Activated CD4-positive, alpha-beta T cell treated with anti-CD3 and anti-CD28 coated beads, Interleukin-2, Interleukin-4, amounts not matched to agents 100 ng/mL and 50 ng/mL, durations not matched to agents 16 hours and 8 hours (primary cell): ENCODE measurements at regions not wholly inside any gene's neighbourhood (a gene's known extent, or its start where the extent isn't known, plus 50 kb on each side); places are given as distances from the start of the nearest gene placed in this dataset.
"Not testable (repeated sequence)": the region's sequence is repeated elsewhere in the genome, so short reads cannot be mapped to it uniquely, and the experiment has no call there.

Experiments
- DNase-seq: peaks from one replicate; pipeline ENCODE4 v3.0.0-alpha.2; 2020; ENCODE audit warnings: low spot score

- no peak for DNase-seq
These were observed 165.6 kb downstream of the ALDH8A1 start for GRCh38 chr6:134784336-134784735.

DNA sequence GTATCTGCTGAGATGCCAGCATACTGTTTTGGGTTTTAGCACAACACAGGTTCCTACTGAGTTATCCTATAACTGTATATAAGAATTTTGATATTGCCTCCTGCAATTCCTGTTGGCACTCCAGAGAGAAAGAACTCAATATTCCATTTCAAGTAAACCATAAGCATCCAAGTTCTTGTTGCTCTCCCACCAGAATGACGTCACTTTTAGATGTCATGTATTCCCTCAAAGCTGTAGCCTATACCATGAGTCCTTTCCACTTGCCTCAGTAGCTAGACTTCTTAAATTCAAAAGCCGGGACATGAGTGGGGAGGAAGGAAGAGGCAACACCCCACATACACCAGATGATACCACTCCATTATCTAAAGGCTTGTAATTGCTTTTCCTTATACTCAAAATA lies 171.5 kb downstream of the ALDH8A1 start:
- DNase-seq = no peak

- DNase-seq = no peak
These were observed 175.7 kb downstream of the ALDH8A1 start for GRCh38 chr6:134774201-134774638.

GRCh38 chr6:134772671-134773360 lies 177.1 kb downstream of the ALDH8A1 start:
- DNase-seq = no peak

DNA sequence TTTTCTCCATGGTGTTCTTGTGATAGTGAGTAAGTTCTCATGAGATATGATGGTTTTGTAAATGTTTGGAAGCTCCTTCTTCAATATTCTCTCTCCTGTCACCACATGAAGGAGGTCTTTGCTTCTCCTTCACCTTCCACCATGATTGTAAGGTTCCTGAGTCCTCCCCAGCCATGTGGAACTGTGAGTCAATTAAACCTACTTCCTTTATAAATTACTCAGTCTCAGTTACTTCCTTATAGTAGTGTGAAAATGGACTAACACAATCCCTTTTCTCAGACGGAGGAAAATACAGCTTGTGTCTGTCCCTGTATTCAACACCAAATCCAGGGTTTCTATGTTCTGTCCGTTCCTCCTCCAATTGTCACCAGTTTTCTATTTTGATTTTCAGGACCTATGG lies 181.0 kb downstream of the ALDH8A1 start:
- no peak for DNase-seq

DNA sequence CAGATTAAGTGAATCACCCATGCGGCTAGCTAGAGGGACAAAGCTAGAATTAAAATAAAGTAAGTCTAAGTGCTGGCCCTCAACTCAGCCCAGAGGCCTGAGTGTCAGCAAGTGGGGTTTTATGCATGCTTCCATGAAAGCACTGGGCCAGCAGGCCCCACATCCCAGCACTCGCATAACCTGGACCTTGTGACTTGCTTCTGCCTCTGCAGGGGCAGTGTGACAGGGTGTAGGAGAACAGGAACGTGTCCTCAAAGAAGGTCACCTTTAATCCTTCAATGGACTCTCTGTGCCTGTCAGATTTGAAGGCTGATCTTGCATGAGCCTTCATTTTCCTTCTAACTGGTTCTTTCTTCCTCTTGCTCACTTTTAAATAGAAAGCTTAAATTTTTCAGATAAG lies 183.4 kb downstream of the ALDH8A1 start:
- no peak for DNase-seq

DNA sequence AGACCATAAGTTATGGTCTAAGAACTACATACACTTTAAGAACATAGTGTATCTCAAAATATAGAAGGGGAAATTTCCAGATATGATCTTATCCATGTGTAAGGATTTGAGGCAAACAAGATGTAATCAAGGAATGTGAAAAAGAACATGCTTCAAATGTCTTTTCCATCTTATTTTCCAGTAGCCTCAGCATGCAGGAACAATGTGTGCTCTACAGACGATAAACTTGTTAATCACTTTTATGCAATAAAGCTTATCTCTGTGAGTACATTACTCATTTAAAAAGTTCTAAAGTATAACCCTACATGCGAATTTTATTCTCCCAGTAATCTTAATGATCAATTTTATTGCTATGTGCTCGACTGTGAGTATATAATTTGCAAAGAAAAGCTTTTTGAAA lies 185.2 kb downstream of the ALDH8A1 start:
- no peak for DNase-seq

- not testable (repeated sequence) for DNase-seq
These were observed 186.3 kb downstream of the ALDH8A1 start for GRCh38 chr6:134763575-134763974.

GRCh38 chr6:134758621-134759020 lies 191.3 kb downstream of the ALDH8A1 start:
- no peak for DNase-seq

- DNase-seq = no peak
These were observed 192.0 kb downstream of the ALDH8A1 start for GRCh38 chr6:134757911-134758361.

- no peak for DNase-seq
These were observed 193.4 kb downstream of the ALDH8A1 start for GRCh38 chr6:134756374-134757025.

GRCh38 chr6:134754013-134754690 lies 195.7 kb downstream of the ALDH8A1 start:
- DNase-seq = no peak

DNA sequence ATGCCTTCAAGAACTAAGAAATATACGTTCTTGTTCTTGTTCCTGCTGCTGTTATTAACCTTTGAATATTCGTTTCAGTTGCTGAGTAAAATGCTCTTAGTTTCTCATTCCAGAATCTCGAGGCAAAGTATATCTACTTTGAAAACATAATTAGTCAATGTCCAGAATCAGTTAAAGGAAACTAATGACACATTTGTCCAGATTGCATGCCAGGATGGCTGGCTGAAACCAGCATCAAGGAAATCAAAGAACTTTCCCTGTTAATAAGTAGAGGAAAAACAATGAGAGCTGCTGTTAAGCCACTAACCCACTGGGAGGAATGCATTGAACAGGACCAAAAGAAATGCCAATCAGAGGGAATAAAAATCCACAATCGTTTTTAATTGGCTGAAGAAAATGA lies 196.9 kb downstream of the ALDH8A1 start:
- no peak for DNase-seq

GRCh38 chr6:134752445-134752844 lies 197.5 kb downstream of the ALDH8A1 start:
- DNase-seq = no peak

DNA sequence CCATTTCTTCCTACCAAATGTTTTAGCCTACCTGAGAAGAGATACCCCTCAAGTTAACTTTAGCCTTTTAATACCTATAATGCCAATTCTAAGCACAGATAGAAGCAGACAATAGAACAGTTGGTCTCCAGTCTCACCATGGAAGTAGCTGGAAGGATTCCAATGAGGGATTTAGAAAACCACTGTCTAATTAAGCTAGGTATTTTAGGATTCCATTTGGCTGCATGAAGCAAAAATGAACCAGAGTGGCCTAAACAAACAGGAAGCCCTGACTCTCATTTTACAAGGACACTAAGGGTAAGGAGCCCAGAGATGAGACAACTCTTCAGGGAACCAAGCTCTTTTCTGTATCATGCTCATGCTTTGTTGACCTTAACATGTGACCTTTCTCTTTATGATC lies 199.2 kb downstream of the ALDH8A1 start:
- DNase-seq = no peak

DNA sequence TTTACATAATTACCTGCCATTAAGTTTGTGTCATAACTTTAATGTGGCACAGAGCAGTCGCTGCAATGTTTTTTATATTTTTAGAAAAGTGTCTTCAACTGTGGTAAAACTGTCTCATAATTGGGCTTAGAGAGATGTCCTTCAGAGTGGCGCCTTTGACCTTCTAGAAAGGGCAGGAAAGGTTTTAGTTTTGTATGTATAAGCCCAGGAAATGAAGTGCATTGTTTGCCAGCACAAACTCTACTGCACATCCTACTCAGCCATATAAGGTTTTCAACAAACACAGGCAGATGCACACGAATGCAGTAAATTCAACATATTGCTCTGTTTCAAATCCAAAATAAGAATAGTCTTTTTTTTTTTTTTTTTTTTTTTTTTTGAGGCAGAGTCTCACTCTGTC lies 201.4 kb downstream of the ALDH8A1 start:
- DNase-seq = no peak

DNA sequence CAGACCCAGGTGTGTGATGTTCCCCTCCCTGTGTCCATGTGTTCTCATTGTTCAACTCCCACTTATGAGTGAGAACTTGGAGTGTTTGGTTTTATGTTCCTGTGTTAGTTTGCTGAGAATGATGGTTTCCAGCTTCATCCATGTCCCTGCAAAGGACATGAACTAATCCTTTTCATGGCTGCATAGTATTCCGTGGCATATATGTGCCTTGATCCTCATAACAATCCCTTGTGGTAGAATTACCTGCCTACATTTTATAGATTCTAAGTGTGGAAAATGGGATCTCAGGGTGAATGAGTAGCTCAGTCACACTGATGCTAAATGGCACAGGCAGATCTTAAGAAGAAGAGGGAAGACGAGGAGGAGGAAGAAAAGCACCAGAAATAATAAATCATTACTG lies 202.7 kb downstream of the ALDH8A1 start:
- DNase-seq = not testable (repeated sequence)

GRCh38 chr6:134746140-134746539 lies 203.8 kb downstream of the ALDH8A1 start:
- DNase-seq = no peak

GRCh38 chr6:134745192-134745591 lies 204.7 kb downstream of the ALDH8A1 start:
- not testable (repeated sequence) for DNase-seq

DNA sequence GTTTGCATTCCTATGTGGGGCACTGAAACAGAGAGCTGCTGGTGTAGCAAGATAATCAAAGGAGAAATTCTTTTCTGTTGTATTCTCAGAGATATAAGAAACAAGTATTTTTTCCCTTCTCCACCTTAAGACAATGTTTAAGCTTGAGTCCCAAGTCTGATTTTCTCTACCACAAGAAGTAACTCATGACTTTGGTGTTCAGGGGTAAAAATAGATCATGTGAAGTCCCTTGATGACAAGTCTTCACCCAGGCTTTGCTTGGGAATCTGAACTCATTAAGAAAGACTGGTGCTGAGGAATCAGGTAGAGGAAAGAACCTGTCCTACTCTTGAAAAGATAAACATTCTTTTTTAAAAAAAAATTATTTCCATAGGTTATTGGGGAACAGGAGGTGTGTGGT lies 205.6 kb downstream of the ALDH8A1 start:
- DNase-seq = no peak

DNA sequence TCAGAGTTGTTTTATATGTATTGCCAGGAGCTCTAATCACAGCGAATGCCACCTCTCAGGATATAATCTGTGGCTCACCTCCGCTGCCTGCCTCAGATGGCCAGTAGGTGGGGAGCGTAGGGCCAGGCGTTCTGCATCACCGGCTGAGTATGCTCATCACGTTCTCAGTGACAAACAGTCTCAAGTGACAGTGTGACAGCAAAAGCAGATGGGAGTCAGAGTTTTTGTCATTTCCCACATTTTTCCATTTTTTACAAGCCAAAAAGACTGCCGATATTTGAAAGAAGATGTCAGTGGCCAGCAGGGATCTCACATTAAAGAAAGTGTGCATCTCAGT lies 208.7 kb downstream of the ALDH8A1 start:
- DNase-seq = no peak

- no peak for DNase-seq
These were observed 209.3 kb downstream of the ALDH8A1 start for GRCh38 chr6:134740473-134741199.

- no peak for DNase-seq
These were observed 209.9 kb downstream of the ALDH8A1 start for GRCh38 chr6:134740027-134740373.
